Activated CD8-positive, alpha-beta T cell treated with anti-CD3 and anti-CD28 coated beads for 36 hours (primary cell): ENCODE measurements at regions not wholly inside any gene's neighbourhood (a gene's known extent, or its start where the extent isn't known, plus 50 kb on each side); places are given as distances from the start of the nearest gene placed in this dataset.

Source experiments
- ATAC-seq: fragments of 200-7000 bp; cut with Tn5 transposase; one replicate; pipeline ENCODE4 v1.10.0; 2021; ENCODE audit warnings: mild to moderate bottlenecking, moderate library complexity
- CTCF ChIA-PET: fragments of 350-600 bp; sonication (Branson Sonifier 250); formaldehyde crosslinking; loops from one replicate; lab custom pipeline; 2021; ENCODE audit warnings: antibody characterized with exemption; lab: Charles Lee
- POLR2A ChIA-PET: fragments of 350-600 bp; sonication (Branson Sonifier 250); formaldehyde crosslinking; loops from one replicate; lab custom pipeline; 2021; ENCODE audit warnings: antibody characterized with exemption; lab: Charles Lee
- DNase-seq: peaks from one replicate; pipeline ENCODE4 v3.0.0-alpha.2; 2020
- H3K27ac Mint-ChIP-seq: one replicate; pipeline ENCODE4 v1.8.0; 2021; ENCODE audit warnings: mild to moderate bottlenecking, mixed read lengths
- H3K27me3 Mint-ChIP-seq: one replicate; pipeline ENCODE4 v1.8.0; 2021; ENCODE audit warnings: mixed read lengths
- H3K36me3 Mint-ChIP-seq: one replicate; pipeline ENCODE4 v1.8.0; 2021; ENCODE audit warnings: low read depth, mixed read lengths
- H3K4me1 Mint-ChIP-seq: one replicate; pipeline ENCODE4 v1.8.0; 2021; ENCODE audit warnings: low read depth, mixed read lengths
- H3K4me3 Mint-ChIP-seq: one replicate; pipeline ENCODE4 v1.8.0; 2021; ENCODE audit warnings: mild to moderate bottlenecking, moderate library complexity, mixed read lengths
- H3K9me3 Mint-ChIP-seq: one replicate; pipeline ENCODE4 v1.8.0; 2021; ENCODE audit warnings: mixed read lengths
- intact Hi-C: fragments of 100-400 bp; cut with micrococcal nuclease; formaldehyde crosslinking; loops from one replicate; pipeline ENCODE4 v1.10.0; 2022
- TF ChIP-seq, protein P1 (sequence below): fragments of 200-600 bp; IDR thresholded peaks from one replicate; pipeline ENCODE4 v1.8.0; 2022; ENCODE audit warnings: antibody characterized with exemption, mild to moderate bottlenecking

DNA sequence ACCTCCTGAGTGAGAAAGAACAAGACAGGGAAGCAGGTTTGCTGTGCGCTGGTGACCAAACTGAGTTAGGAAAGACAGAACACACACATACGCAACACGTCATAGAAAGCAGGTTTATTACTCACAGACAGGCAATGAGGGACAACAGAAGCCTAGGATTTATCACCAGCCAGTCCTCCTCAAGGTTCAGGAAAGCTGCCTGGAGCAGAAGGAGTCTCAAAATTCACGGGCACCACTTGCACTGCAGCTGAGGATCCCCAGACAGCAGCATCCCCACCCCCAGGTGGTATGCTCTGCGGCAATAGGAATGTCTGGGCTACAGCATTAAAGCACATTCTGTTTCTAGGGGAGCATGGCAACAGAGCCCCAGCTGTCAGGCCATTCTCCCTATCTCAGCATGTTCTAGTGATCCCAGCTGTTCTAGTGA, 284.4 kb upstream of the RGPD4 start:
- H3K9me3 Mint-ChIP-seq, result no peaks in the 10 kb centered on the region
- ChIA-PET POLR2A (no interaction called here), CTCF (no interaction called here)
- no peaks in the 10 kb centered on the region for H3K36me3 Mint-ChIP-seq
- H3K27ac Mint-ChIP-seq, result no peak overlapping the region
- TF ChIP-seq, protein P1, sequence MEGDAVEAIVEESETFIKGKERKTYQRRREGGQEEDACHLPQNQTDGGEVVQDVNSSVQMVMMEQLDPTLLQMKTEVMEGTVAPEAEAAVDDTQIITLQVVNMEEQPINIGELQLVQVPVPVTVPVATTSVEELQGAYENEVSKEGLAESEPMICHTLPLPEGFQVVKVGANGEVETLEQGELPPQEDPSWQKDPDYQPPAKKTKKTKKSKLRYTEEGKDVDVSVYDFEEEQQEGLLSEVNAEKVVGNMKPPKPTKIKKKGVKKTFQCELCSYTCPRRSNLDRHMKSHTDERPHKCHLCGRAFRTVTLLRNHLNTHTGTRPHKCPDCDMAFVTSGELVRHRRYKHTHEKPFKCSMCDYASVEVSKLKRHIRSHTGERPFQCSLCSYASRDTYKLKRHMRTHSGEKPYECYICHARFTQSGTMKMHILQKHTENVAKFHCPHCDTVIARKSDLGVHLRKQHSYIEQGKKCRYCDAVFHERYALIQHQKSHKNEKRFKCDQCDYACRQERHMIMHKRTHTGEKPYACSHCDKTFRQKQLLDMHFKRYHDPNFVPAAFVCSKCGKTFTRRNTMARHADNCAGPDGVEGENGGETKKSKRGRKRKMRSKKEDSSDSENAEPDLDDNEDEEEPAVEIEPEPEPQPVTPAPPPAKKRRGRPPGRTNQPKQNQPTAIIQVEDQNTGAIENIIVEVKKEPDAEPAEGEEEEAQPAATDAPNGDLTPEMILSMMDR, result no peak
- H3K4me1 Mint-ChIP-seq, result no peaks in the 10 kb centered on the region
- intact Hi-C loops, result no loop called here
- DNase-seq (no peak), ATAC-seq (no peak)
- H3K4me3 Mint-ChIP-seq, result no peak overlapping the region
- H3K27me3 Mint-ChIP-seq, result no peaks in the 10 kb centered on the region

DNA sequence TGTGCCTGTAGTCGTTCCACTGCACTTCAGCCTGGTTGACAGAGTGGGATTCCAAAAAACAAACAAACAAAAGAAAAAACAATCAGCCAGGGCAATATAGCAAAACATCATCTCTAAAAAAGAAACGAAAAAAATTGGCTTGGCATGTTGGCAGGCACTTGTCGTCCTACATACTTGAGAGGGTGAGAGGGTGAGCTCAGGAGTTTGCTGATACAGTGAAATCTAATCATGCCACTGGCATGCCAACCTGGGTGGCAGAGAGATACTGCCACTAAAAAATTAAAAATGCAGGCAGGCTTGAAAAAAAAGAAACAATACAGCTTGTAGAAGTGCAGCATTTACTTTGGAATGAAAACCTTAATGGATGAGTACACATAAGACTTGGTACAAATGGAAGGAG, 282.9 kb upstream of the RGPD4 start:
- TF ChIP-seq, protein P1, result no peak
- Mint-ChIP-seq H3K9me3 (no peaks in the 10 kb centered on the region), H3K4me1 (no peaks in the 10 kb centered on the region), H3K36me3 (no peaks in the 10 kb centered on the region), H3K27me3 (no peaks in the 10 kb centered on the region), H3K4me3 (no peak overlapping the region), H3K27ac (no peak overlapping the region)
- ChIA-PET CTCF (no interaction called here), POLR2A (no interaction called here)
- intact Hi-C loops, result no loop called here
- ATAC-seq (no peak), DNase-seq (no peak)

DNA sequence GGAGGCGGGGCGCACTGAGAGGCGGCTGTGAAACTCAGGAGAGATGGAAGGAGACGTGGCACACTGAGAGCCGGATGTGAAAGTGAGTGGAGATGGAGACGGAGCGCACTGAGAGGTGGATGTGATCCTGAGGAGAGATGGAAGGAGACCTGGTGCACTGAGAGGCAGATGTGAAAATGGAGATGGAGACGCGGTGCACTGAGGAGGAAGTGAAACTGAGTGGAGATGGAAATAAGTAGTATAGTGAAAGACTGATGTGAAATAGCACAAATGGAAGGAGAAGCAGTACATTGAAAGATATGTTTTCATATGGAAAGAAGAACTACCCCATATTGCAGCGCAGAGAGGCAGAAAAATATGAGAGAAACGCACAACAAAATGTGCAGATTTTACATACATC, 281.6 kb upstream of the RGPD4 start:
- CTCF ChIA-PET, result no interaction called here
- TF ChIP-seq, protein P1, result no peak

DNA sequence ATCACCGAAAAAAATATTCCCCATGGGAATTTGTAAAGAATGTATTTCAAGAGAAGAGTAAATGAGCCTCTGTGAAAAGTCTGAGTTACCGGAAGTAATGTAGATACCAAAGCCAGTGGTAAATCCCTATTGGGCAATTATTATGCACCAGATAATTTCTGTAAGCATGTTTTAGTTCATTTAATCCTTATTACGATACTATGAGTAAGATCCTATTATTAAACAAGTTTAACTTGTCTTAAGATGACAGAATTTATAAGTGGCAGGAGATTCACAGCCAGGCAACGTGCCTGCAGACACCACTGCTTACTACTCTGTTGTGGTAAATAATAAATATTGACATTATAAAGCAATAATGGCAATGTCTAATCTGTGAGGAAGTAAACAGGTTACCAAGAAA, 280.8 kb upstream of the RGPD4 start:
- TF ChIP-seq, protein P1, result no peak
- Mint-ChIP-seq H3K4me1 (no peaks in the 10 kb centered on the region), H3K4me3 (no peak overlapping the region), H3K9me3 (no peaks in the 10 kb centered on the region), H3K27ac (no peak overlapping the region), H3K27me3 (no peaks in the 10 kb centered on the region), H3K36me3 (no peaks in the 10 kb centered on the region)
- no peak for DNase-seq
- POLR2A ChIA-PET, result no interaction called here
- intact Hi-C loops, result no loop called here
- CTCF ChIA-PET, result no interaction called here
- no peak for ATAC-seq

More for the DNA sequence above, 281.6 kb upstream of the RGPD4 start:
- ATAC-seq, result no peak
- H3K27ac Mint-ChIP-seq, result no peak overlapping the region
- H3K4me1 Mint-ChIP-seq, result no peaks in the 10 kb centered on the region
- no peaks in the 10 kb centered on the region for H3K36me3 Mint-ChIP-seq
- no peaks in the 10 kb centered on the region for H3K9me3 Mint-ChIP-seq
- no peak overlapping the region for H3K4me3 Mint-ChIP-seq
- no peaks in the 10 kb centered on the region for H3K27me3 Mint-ChIP-seq
- POLR2A ChIA-PET, result no interaction called here
- no peak for DNase-seq
- intact Hi-C loops, result no loop called here

DNA sequence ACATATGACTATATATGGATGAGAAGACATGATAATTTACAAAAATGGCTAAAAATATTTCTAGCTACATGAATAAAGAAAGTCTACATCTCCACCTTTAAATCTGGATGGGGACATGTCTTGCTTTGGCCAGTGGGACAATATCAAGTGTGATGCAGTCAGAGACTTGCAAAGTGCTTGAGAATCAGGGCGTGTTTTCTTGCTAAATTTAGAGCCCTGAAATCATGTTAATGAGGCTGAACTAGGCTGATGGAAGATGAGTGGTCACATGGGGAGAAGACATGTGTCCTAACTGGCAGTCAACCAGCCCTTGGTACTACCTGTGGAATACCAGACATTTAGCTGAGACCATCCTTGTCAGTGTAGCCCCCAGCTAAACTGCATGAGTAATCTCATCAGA, 278.5 kb upstream of the RGPD4 start:
- no peaks in the 10 kb centered on the region for H3K36me3 Mint-ChIP-seq

More for the DNA sequence above, 278.5 kb upstream of the RGPD4 start:
- H3K27me3 Mint-ChIP-seq, result no peaks in the 10 kb centered on the region
- H3K4me3 Mint-ChIP-seq, result no peak overlapping the region
- TF ChIP-seq, protein P1, result no peak
- POLR2A ChIA-PET, result no interaction called here
- intact Hi-C loops, result no loop called here
- peaks cover 1% of the 10 kb centered on the region for H3K9me3 Mint-ChIP-seq
- ATAC-seq (no peak), DNase-seq (no peak)
- no peaks in the 10 kb centered on the region for H3K4me1 Mint-ChIP-seq
- CTCF ChIA-PET, result no interaction called here
- H3K27ac Mint-ChIP-seq, result no peak overlapping the region
